Large intestine (tissue), 3 donors: ENCODE measurements at regions not wholly inside any gene's neighbourhood (a gene's known extent, or its start where the extent isn't known, plus 50 kb on each side); places are given as distances from the start of the nearest gene placed in this dataset.

Experiments
- DNase-seq, 2 donors: peaks; one replicate each; pipeline versions ENCODE4 v3.0.0 to v3.0.0-alpha.2; 2013
- H3K27ac ChIP-seq: one replicate; pipeline ENCODE4 v1.5.1; 2013; ENCODE audit warnings: low read length
- H3K27me3 ChIP-seq: 2 replicates; pipeline ENCODE4 v1.6.1; 2013; ENCODE audit warnings: low read length; ENCODE audit not compliant: control insufficient read depth, insufficient read depth
- H3K36me3 ChIP-seq: 2 replicates; pipeline ENCODE4 v1.6.1; 2013; ENCODE audit warnings: low read length; ENCODE audit not compliant: control insufficient read depth, insufficient read depth
- H3K4me1 ChIP-seq: one replicate; pipeline ENCODE4 v1.6.1; 2013; ENCODE audit warnings: low read length; ENCODE audit not compliant: control insufficient read depth, insufficient read depth
- H3K4me3 ChIP-seq: one replicate; pipeline ENCODE4 v1.5.1; 2013; ENCODE audit warnings: low read length
- H3K9me3 ChIP-seq: one replicate; pipeline ENCODE4 v1.6.1; 2013; ENCODE audit warnings: mild to moderate bottlenecking, low read depth, low read length, moderate library complexity; ENCODE audit not compliant: control insufficient read depth
- WGBS: methylation state at CpG from one replicate; pipeline ENCODE4 v1.1.5; 2013; ENCODE audit warnings: low lambda C conversion rate; ENCODE audit not compliant: insufficient coverage; 5-methylcytosine and 5-hydroxymethylcytosine counted together

DNA sequence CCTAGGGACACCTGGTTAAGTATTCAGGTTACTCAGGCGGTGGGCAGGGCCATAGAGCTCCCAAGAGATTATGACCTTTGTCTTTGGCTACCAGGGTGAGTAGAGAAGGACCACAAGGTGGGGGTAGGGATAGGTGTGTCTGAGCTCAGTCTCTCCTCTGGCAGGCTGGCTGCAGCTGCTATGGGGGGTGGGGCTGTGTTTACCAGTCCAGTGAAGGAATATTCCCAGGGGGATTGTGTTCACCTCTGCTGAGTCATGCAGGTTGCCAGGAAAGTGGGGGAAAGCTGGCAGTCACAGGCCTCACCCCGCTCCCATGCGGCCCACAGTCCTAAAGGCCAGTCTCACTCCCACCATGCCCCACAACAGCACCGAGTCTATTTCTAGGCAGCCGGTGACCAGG is 53.6 kb upstream of the POU5F2 start:
- DNase-seq, result no peak
- peaks cover 7% of the 10 kb centered on the region for H3K36me3 ChIP-seq
- no peak overlapping the region for H3K4me3 ChIP-seq
- H3K27me3 ChIP-seq, result no peaks in the 10 kb centered on the region
- H3K4me1 ChIP-seq, result no peaks in the 10 kb centered on the region
- H3K27ac ChIP-seq, result no peak overlapping the region
- H3K9me3 ChIP-seq, result no peaks in the 10 kb centered on the region
- WGBS, result no CpG with 5 or more reads among the region's 5 CpGs

- DNase-seq, result no peak
- WGBS, result 100% methylated on average over 1 of the region's 5 CpGs
- H3K27ac ChIP-seq, result no peak overlapping the region
Measured at GRCh38 chr5:93793159-93793781, 51.9 kb upstream of the POU5F2 start.

GRCh38 chr5:93791518-93791972 is 50.1 kb upstream of the POU5F2 start:
- WGBS, result no CpG with 5 or more reads among the region's 3 CpGs
- H3K36me3 ChIP-seq, result peaks cover 7% of the 10 kb centered on the region
- H3K4me3 ChIP-seq, result no peak overlapping the region
- H3K27ac ChIP-seq, result no peak overlapping the region
- H3K4me1 ChIP-seq, result no peaks in the 10 kb centered on the region
- no peaks in the 10 kb centered on the region for H3K27me3 ChIP-seq
- no peaks in the 10 kb centered on the region for H3K9me3 ChIP-seq
- peak in 1 of 2 donors; percentile 52 for DNase-seq

More at GRCh38 chr5:93793159-93793781, 51.9 kb upstream of the POU5F2 start:
- Histone ChIP-seq H3K27me3 (no peaks in the 10 kb centered on the region), H3K4me3 (no peak overlapping the region), H3K36me3 (peaks cover 7% of the 10 kb centered on the region), H3K9me3 (no peaks in the 10 kb centered on the region), H3K4me1 (no peaks in the 10 kb centered on the region)
